GM19397 (cell line): ENCODE measurements at regions not wholly inside any gene's neighbourhood (a gene's known extent, or its start where the extent isn't known, plus 50 kb on each side); places are given as distances from the start of the nearest gene placed in this dataset.
"Not testable (repeated sequence)": the region's sequence is repeated elsewhere in the genome, so short reads cannot be mapped to it uniquely, and the experiment has no call there.

Experiments used
- ATAC-seq: cut with Tn5 transposase; IDR thresholded peaks from one replicate; pipeline ENCODE4 v1.9.1; 2021; ENCODE audit warnings: mild to moderate bottlenecking, moderate library complexity; ENCODE audit not compliant: unreplicated experiment

- no peak for ATAC-seq
Measured at GRCh38 chr9:86633945-86634344, 279.7 kb upstream of the TUT7 start.

- no peak for ATAC-seq
Measured at GRCh38 chr9:86632537-86632936, 278.3 kb upstream of the TUT7 start.

GRCh38 chr9:86629530-86629929 is 275.3 kb upstream of the TUT7 start:
- no peak for ATAC-seq

GRCh38 chr9:86626802-86627201 is 272.6 kb upstream of the TUT7 start:
- no peak for ATAC-seq

- no peak for ATAC-seq
Measured at GRCh38 chr9:86624630-86625029, 270.4 kb upstream of the TUT7 start.

GRCh38 chr9:86614871-86615849 is 260.9 kb upstream of the TUT7 start:
- no peak for ATAC-seq

GRCh38 chr9:86613943-86614342 is 259.7 kb upstream of the TUT7 start:
- ATAC-seq = no peak

- not testable (repeated sequence) for ATAC-seq
Measured at GRCh38 chr9:86611534-86611933, 257.3 kb upstream of the TUT7 start.

GRCh38 chr9:86605303-86605702 is 251.1 kb upstream of the TUT7 start:
- ATAC-seq = no peak

GRCh38 chr9:86604741-86605140 is 250.5 kb upstream of the TUT7 start:
- no peak for ATAC-seq

- no peak for ATAC-seq
Measured at GRCh38 chr9:86602715-86603114, 248.5 kb upstream of the TUT7 start.

GRCh38 chr9:86601697-86602096 is 247.5 kb upstream of the TUT7 start:
- no peak for ATAC-seq

- no peak for ATAC-seq
Measured at GRCh38 chr9:86600977-86601376, 246.8 kb upstream of the TUT7 start.

GRCh38 chr9:86600291-86600690 is 246.1 kb upstream of the TUT7 start:
- no peak for ATAC-seq

GRCh38 chr9:86599561-86599960 is 245.4 kb upstream of the TUT7 start:
- ATAC-seq = no peak

GRCh38 chr9:86598411-86599239 is 244.4 kb upstream of the TUT7 start:
- no peak for ATAC-seq

GRCh38 chr9:86594724-86595123 is 240.5 kb upstream of the TUT7 start:
- ATAC-seq = no peak

GRCh38 chr9:86591472-86591871 is 237.3 kb upstream of the TUT7 start:
- ATAC-seq = no peak

- no peak for ATAC-seq
Measured at GRCh38 chr9:86589730-86590129, 235.5 kb upstream of the TUT7 start.

- no peak for ATAC-seq
Measured at GRCh38 chr9:86589273-86589672, 235.1 kb upstream of the TUT7 start.

- no peak for ATAC-seq
Measured at GRCh38 chr9:86586144-86586494, 231.9 kb upstream of the TUT7 start.
